ENCODE measurements at regions not wholly inside any gene's neighbourhood (a gene's known extent, or its start where the extent isn't known, plus 50 kb on each side); places are given as distances from the start of the nearest gene placed in this dataset.
"Not testable (repeated sequence)": the region's sequence is repeated elsewhere in the genome, so short reads cannot be mapped to it uniquely, and the experiment has no call there.

GRCh38 chr5:72586788-72587530 lies 79.7 kb upstream of the ZNF366 start:
- DNase-seq: no peak

- DNase-seq: no peak
Measured at GRCh38 chr5:72584466-72584865, 77.3 kb upstream of the ZNF366 start.

- not testable (repeated sequence) for DNase-seq
Measured at GRCh38 chr5:72579290-72579689, 72.1 kb upstream of the ZNF366 start.

GRCh38 chr5:72572236-72572765 lies 65.1 kb upstream of the ZNF366 start:
- no peak for DNase-seq

- DNase-seq: no peak
Measured at GRCh38 chr5:72569408-72569944, 62.3 kb upstream of the ZNF366 start.

GRCh38 chr5:72566746-72567145 lies 59.5 kb upstream of the ZNF366 start:
- DNase-seq: no peak

- DNase-seq: no peak
Measured at GRCh38 chr5:72565513-72566289, 58.5 kb upstream of the ZNF366 start.

GRCh38 chr5:72562717-72563116 lies 55.5 kb upstream of the ZNF366 start:
- no peak for DNase-seq

- DNase-seq: no peak
Measured at GRCh38 chr5:72561148-72561972, 54.1 kb upstream of the ZNF366 start.

- no peak for DNase-seq
Measured at GRCh38 chr5:72559866-72560766, 52.9 kb upstream of the ZNF366 start.

GRCh38 chr5:72558383-72558782 lies 51.2 kb upstream of the ZNF366 start:
- DNase-seq: no peak

- DNase-seq: no peak
Measured at GRCh38 chr5:72558046-72558336, 50.8 kb upstream of the ZNF366 start.

GRCh38 chr5:72557167-72558045 lies 50.2 kb upstream of the ZNF366 start:
- DNase-seq: no peak
